G401 (cell line): ENCODE measurements at regions not wholly inside any gene's neighbourhood (a gene's known extent, or its start where the extent isn't known, plus 50 kb on each side); places are given as distances from the start of the nearest gene placed in this dataset.
"Not testable (repeated sequence)": the region's sequence is repeated elsewhere in the genome, so short reads cannot be mapped to it uniquely, and the experiment has no call there.

Experiments used
- DNase-seq: peaks from one replicate; pipeline ENCODE4 v3.0.0-alpha.2; 2015; ENCODE audit warnings: low spot score
- in situ Hi-C: cut with HindIII; loops from 2 replicates; pipeline ENCODE4 v1.10.0; 2016; ENCODE audit warnings: low sequenced_read_pairs, mixed read lengths

DNA sequence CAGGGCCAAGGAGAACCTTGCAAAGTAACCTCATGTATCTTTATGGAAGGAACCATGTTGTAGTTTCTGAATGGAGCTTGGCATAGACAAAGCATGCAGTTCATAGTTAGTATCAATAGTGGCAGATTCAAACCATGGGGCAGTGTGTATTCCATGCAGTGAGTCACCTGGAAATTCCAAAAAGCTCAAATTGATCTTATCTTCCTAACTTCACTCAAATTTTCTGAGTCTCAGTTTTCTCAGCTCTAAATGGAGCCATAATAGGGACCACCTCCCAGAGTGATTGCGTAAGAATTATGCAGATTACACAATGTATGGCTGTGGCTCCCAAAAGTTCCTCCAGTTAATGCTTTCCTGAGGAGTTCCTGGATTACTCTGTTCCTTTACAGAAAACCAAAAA, 549.9 kb upstream of the KLF4 start:
- DNase-seq, result no peak
- in situ Hi-C loops, result no loop called here

DNA sequence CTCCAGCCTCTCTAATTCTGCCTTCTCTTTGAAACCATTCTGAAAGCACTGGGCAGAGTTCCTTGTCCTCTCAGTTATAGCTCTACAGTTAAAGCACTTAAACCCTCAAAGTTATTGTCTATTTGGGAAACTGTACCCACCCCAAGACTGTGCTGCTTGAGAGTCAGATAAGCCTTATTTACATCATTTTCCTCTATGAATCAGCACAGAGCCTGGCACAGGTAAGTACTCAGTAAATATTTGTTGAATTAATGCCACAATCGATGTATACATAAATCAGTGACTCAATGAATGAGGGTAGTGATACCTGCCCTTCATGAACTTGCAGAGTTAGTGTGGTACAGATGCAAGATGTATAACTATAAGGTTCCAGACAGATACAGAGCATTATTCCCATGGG, 549.4 kb upstream of the KLF4 start:
- in situ Hi-C loops, result no loop called here
- no peak for DNase-seq

DNA sequence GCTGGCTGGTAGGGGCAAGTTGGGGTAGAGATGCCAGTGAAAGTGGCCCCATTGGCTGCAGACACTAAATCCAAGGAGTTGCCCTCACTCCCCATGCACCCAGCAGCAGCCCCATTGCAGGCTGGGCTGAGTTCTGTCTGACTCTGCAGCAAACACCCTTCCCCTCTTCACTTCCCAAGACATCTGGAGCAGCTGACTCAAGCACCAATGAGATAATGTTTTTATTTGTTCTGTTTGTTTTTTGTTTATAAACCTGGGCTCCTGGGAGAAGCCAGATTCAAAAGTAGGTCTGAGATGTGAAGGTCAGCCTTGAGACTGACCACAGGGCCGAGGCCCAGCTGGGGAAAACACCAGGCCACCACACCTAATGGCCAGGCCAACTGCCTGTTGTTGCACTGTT, 545.9 kb upstream of the KLF4 start:
- in situ Hi-C loops, result no loop called here
- no peak for DNase-seq

DNA sequence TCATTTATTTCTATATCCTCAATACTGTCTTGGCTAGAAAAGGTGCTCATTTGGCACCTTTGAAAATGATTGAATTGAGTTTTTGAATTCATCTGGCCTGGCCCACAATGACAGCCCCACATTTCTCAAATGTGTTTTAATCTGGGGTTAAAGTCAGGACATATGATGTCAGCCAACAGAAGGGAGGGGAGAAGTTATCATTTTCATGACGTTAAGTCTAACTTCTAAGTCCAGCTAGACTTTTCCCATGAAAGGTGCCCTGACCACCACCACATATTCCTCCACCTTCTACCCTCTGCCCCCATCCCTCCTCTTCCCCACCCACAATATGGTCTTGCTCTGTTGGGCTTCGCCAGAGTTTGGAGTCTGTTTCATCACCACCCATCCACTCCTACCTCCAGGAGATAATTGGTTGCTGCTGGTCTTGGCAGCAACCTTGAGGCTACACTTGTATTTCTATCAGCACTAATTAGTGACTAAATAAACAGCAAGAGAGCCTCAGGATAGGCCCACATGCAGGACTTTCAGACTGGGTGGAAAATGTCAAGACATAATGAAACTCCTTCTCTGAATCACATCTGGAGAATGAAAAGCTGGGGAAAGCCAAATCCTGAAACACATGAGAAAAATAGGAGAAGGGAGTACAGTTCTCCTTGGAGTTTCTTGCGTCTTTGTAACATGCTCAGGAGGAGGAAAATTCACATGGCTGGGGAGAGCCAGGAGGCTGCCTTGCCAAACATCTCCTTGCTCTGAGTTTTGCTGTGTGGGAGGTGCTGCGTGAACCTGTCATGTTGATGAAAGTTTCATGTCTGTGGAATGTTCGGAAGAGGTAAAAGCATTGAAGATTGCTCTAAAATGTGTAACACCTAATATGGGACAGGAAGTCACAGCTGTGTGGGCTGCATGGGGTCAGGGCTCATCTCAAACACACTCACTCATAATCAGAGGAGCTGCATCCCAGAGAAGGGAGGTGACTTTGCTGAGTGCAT, 544.7 kb upstream of the KLF4 start:
- no peak for DNase-seq
- in situ Hi-C loops, result no loop called here

DNA sequence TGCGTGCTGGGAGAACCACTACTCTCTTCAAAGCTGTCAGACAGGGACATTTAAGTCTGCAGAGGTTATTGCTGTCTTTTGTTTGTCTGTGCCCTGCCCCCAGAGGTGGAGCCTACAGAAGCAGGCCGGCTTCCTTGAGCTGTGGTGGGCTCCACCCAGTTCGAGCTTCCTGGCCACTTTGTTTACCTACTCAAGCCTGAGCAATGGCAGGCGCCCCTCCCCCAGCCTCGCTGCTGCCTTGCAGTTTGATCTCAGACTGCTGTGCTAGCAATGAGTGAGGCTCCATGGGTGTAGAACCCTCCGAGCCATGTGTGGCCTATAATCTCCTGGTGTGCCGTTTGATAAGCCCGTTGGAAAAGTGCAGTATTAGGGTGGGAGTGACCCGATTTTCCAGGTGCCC, 542.5 kb upstream of the KLF4 start:
- DNase-seq, in situ Hi-C loops: not testable (repeated sequence)

DNA sequence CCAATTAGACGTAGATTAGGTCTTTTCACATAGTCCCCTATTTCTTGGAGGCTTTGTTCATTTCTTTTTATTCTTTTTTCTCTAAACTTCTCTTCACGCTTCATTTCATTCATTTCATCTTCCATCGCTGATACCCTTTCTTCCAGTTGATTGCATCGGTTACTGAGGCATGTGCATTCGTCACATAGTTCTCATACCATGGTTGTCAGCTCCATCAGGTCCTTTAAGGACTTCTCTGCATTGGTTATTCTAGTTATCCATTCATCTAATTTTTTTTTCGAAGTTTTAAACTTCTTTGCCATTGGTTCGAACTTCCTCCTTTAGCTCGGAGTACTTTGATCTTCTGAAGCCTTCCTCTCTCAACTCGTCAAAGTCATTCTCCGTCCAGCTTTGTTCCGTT, 541.7 kb upstream of the KLF4 start:
- DNase-seq, in situ Hi-C loops: not testable (repeated sequence)

DNA sequence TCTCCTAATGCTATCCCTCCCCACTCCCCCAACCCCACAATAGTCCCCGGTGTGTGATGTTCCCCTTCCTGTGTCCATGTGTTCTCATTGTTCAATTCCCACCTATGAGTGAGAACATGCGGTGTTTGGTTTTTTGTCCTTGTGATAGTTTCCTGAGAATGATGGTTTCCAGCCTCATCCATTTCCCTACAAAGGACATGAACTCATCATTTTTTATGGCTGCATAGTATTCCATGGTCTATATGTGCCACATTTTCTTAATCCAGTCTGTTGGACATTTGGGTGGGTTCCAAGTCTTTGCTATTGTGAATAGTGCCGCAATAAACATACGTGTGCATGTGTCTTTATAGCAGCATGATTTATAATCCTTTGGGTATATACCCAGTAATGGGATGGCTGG, 537.1 kb upstream of the KLF4 start:
- DNase-seq, in situ Hi-C loops: not testable (repeated sequence)

DNA sequence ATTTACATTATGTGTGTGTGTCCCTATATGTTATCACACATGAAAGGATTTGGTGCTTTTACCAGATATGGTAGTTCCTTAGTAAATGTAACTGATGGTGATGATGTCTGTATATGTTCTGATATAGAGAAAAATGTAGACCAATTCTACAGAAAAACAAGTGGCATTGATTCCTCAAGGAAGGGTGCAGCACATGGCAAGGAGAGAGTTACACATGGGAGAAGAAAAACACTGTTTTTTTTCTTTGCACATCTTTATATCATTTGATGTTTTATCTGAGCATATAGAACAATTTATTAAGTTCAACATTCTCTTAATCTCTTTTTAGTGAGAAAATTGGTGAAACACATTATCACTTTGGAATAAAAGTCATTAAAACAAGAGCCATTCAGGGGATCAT, 535.0 kb upstream of the KLF4 start:
- in situ Hi-C loops, result no loop called here
- no peak for DNase-seq

DNA sequence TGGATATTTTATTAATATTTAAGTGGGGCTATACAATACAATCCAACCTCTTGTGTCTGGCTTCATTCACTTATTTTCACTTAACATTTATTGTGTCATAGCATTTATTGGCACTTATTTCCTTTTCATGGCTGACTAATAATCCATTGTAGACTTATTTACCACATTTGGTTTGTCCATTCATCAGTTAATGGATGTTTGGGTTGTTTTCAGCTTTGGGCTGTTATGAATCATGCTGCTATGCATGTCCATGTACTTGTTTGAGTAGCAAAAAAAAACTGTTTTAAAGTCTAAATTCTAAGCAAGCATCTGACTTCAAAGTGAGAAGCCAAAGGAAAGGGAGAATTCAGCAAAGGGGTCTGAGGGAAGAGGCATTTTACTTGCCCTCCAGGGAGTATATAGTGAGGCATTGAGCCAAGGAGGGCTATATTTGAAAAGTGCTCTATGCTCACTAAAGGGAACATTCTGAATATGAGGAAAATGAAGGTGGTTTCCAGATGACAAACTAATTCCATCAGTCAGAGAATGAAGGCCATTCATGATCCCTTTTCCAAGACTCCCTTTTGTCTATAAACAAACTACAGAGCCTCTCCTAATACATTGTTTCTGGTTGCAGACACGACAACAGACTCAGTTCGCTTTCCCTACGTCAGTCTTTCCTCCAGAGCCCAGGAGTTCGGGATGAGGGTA, 532.8 kb upstream of the KLF4 start:
- in situ Hi-C loops, result no loop called here
- no peak for DNase-seq

DNA sequence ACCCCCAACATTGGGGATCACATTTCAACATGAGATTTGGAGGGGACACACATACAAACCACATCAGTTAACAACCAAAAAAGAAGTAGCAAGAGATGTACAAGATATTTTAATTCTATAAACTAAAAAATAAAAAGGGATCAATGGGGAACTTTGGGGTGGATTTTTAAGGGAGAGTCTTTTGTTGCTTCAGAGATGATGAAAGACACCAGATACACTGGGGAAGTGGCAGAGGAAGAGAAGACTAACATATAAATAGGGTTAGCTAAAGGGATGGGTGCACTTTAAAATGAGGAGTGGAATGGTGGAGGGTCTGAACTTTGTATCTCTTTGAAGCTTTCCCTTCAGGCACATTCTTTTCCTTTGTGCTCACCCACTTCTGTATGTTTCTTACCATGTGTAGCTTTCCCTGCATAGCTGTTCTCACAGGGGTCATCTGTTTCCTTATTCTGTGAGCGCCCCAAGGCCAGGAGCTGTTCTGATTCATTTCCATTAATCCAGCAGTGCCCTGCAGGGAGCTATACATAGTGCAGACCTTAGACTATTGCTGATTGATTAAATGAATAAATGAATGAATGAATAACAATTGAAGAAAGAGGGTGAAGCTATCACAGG, 531.6 kb upstream of the KLF4 start:
- no peak for DNase-seq
- in situ Hi-C loops, result no loop called here

DNA sequence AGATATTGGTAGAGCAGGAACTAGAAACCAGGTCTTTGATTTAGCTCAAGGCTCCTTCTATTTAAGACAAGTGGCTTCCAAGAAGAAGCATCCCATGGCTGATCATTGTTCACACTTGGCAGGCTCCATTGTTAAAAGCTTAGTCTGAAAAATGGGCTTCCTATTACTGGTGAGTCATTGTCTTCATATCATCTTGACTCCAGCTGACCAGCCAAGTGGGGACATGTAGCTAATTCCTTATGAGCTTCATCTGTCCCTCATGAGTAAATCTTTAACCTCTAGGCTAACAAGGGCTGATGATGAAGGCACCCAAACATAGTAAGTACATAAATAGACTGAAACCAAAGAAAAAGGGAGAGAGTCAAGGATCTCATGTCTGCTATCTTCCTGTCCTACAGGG, 530.3 kb upstream of the KLF4 start:
- no peak for DNase-seq
- in situ Hi-C loops, result no loop called here

DNA sequence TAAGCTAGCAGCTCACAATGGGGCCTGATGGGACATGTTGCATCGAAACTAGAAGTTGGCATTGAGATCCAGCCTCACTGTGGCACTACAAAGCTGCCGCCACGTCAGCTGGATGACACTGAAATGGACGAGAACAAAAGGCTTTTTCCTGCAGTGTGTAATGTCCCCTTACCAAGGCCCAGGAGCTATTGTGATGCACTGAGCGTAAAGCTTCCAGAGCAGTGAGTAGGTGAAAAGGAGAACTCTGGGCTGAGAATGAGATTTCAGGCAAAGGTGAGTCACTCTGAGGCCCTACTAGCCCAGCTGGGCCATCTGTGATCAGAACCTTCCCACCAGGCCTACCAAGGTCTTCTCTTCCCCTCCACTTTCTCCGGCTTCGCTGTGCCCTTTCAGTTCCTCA, 528.1 kb upstream of the KLF4 start:
- no peak for DNase-seq
- in situ Hi-C loops, result no loop called here

DNA sequence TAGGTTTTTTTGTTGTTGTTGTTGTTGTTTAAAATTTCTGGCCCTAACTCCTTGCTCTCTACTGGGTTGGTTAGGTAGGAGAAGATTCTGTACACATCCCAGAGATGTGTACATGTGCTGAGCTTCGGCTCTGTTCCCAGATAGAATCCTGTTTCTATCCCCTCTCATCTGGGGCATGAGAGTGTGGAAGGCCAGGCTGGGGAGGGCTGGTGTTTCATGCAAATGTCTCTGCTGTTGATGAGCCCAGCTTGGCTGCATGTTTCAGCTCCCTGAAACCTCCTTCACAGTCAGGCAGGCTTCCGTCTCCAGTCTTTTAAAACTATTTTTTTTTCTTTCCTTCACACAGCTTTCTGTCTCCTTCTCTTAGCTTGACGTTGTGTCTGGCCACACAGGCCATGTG, 526.9 kb upstream of the KLF4 start:
- in situ Hi-C loops, result no loop called here
- no peak for DNase-seq

DNA sequence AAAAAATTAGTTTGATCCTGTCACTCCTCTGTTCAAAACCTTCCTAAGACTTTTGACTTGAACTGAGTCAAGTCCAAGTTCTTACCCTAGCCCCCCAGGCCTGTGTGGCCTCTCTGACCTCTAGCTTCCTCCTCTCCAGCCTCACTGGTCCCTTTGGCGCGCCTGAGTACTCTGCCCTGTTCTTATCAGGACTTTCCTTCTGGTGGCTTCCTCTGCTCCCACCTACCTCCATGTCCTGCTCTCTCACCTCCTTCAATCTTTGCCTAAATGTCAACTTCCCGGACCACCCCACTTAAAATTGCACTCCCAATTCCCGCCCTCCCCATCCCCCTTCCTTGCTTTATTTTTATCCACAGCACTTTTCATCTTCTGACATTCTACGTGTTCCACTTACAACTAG, 526.1 kb upstream of the KLF4 start:
- in situ Hi-C loops, result no loop called here

DNA sequence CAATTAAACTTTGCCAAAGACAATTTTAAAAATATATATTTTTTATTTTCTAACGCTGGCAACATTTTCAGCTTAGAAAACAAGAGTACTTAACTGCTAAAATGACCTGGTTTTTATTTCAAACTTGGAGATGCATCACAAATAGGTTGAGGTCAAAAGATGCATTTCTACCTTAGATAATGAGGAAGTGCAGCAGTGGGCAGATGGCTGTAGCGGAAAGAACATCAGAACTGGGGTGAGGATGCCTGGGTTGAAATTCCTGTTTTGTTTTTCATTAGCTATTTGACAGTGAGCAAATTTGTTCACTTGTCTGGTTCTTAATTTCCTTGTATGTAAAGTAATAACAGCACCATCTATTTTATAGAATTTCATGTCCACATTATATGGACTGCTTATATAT, 524.8 kb upstream of the KLF4 start:
- no peak for DNase-seq
- in situ Hi-C loops, result no loop called here

More for the DNA sequence above, 526.1 kb upstream of the KLF4 start:
- DNase-seq, result no peak

DNA sequence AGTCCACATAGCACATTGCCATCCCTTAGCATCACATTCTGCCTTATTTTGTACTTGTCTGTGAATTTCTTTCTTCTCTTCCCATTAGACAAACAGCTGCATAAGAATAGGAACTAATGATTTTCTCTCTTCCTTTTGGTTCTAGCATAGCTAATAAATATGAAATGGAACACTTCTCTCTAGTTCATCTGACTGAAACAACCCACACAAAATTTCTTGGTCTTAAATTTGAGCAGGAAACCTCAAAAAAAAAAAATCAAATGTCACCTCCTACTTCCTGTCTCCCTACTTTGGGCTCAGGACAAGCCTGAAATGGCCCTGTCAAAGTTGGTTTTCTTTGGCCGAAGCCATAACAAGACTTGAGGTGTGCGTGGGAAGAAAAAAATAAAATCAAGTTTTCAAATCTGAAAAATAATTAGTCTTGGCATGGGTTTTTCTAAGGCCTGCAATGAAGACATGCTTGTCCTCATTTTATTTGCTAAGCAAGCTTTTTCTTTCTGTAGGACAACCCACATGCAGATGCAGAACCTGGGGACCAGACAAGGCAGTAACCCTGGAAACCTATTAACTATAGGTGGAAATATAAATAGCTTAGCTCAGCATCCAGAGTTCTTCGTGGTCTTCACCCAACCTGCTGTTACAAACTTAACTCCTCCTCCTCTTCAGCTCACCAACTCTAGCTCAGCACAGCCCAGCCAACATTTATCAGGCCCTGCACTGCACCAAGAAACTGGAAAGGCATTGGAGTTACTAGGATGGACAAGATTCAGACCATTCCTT, 523.5 kb upstream of the KLF4 start:
- DNase-seq, result no peak
- in situ Hi-C loops, result no loop called here

DNA sequence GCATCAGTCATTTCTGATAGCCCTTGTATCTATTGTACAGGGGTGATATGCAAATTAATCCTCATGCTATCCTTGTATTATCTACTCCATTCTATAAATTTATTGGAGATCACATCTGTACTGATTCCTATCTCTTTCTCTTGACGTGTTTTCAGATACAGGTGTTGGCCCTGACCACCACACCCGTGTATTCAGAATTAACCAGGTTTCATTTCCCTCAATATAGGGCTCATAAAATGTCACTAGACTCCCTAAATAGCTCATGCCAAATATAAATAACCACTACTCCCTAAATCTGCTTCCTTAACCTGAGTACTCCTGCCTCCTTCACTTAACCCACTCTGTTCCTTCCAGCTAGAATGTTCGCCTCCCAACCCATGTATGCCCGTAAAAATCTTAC, 522.8 kb upstream of the KLF4 start:
- in situ Hi-C loops, result no loop called here
- DNase-seq, result no peak

DNA sequence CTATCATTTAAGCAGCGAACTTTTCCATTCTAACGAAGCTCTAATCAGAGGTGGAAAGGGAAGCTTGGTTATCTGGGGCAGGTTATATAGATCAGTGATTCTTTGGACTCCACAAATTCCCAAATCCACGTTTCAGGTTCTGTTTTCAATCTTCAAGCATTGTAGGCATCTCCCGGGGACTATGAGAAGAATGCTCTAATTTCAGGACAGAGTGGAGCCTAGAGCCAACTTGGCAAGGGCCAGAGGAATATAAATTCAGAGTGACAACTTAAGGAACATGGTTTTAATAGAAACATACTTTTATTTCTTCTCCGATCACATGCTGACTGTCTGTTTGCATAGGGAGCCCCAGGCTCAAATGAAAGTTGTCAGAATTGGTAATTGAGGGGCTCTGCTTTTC, 514.0 kb upstream of the KLF4 start:
- in situ Hi-C loops, result no loop called here
- no peak for DNase-seq

DNA sequence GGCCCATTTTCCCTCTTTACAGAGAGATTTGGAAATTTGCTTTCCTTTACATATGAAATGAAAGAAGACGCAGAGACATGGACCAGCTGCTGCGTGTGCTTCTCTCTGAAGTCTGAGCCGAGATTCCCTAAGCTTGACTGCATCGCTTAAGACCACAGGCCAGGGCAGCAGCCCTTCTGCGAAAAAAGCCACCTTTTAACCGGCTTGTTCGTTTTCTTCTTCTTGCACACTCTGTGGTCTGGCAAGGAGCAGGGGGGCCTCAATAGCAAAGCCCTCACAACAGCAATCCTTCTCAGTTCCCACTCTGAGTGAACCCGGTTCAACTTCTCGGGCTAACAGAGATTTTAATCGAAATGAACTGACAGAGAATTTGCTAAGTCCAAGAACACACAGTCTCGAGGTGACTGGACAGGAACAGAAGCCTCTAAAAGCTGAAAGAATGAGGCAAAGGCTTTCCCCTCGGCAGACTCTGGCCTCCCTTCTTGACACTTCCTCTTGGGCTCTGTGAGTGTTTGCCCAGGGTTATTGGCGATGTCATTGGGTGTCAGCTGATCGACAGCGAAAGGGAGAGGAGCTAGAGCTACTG, 512.9 kb upstream of the KLF4 start:
- no peak for DNase-seq
- in situ Hi-C loops, result no loop called here
